ENCODE measurements at regions not wholly inside any gene's neighbourhood (a gene's known extent, or its start where the extent isn't known, plus 50 kb on each side); places are given as distances from the start of the nearest gene placed in this dataset.
"Not testable (repeated sequence)": the region's sequence is repeated elsewhere in the genome, so short reads cannot be mapped to it uniquely, and the experiment has no call there.

DNA sequence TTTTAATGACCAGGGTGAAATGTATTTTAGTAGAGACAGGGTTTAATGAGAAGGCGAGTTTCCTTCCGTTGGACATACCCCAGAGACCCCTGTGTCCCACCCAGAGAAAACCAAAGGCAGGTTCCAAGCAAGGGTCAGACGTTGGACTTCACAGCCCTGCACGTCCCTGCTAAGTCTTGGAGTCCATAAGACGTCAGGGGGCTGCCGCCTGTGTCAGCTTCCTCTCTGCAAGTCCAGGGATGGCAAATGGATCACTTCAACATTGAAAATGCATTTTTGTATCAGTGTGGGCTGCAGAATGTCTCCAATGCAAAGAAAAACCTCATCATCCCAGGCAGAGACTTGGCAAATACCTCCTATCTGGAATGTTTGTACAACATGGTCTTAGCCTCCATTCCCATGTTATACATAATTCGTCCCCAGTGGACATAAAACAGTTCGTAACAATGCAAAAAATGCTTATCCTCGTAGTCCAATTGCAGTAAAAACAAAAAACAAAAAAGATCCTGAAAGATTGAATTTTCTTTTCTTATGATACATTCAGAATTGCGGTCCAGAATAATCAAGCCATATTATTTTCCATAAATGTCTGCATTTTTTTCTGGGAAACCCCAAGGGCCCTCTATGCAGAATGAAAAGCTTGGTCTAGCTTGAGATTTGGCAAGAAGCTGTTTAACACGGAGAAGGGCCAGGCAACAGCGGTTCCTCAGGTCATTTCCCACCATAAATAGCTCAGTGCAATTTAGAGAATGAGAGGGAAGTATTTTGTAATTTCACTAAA is 190.9 kb downstream of the SHOX start:
- TF ChIP-seq, protein P1, sequence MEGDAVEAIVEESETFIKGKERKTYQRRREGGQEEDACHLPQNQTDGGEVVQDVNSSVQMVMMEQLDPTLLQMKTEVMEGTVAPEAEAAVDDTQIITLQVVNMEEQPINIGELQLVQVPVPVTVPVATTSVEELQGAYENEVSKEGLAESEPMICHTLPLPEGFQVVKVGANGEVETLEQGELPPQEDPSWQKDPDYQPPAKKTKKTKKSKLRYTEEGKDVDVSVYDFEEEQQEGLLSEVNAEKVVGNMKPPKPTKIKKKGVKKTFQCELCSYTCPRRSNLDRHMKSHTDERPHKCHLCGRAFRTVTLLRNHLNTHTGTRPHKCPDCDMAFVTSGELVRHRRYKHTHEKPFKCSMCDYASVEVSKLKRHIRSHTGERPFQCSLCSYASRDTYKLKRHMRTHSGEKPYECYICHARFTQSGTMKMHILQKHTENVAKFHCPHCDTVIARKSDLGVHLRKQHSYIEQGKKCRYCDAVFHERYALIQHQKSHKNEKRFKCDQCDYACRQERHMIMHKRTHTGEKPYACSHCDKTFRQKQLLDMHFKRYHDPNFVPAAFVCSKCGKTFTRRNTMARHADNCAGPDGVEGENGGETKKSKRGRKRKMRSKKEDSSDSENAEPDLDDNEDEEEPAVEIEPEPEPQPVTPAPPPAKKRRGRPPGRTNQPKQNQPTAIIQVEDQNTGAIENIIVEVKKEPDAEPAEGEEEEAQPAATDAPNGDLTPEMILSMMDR (IDR thresholded peaks at IDR 0.05) = no peak
- no peaks in the 10 kb centered on the region for H3K4me1 ChIP-seq
- H2AFZ ChIP-seq = no peak overlapping the region
- H3K4me3 ChIP-seq (ENCODE audit: low read depth, low read length) = no peak overlapping the region
- no peak overlapping the region for H3K27ac ChIP-seq
- H3K9ac ChIP-seq = no peak overlapping the region
- H3K9me3 ChIP-seq (ENCODE audit: control insufficient read depth, low read length) = no peaks in the 10 kb centered on the region
- no peaks in the 10 kb centered on the region for H3K36me3 ChIP-seq (ENCODE audit: control insufficient read depth, insufficient read depth, low read length)
- no peak overlapping the region for H3K4me2 ChIP-seq (ENCODE audit: low read length)
- no peaks in the 10 kb centered on the region for H3K27me3 ChIP-seq (ENCODE audit: control insufficient read depth, insufficient read depth, low read length)
- H3K79me2 ChIP-seq = no peaks in the 10 kb centered on the region

DNA sequence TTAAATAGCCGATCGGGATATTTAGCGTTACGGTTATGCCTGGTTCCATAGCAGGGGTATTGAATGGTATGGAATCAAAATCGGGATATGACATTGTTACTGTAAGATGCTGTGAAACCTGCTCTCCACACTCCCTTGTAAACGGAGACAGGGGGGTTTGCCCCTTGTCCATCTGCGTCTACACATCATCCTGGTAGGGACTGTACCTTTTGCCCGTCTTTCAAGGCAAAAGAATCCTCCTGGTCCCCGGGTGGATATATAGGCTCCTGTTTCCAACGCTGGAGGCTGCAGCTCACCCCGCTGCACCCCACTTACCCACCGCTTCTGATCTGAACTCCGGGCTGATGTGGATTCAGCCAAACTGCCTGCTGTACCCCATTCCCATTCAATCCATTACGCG is 189.1 kb downstream of the SHOX start:
- Histone ChIP-seq H2AFZ (no peak overlapping the region), H3K27ac (no peak overlapping the region), H3K9ac (no peak overlapping the region), H3K4me2 (ENCODE audit: low read length) (no peak overlapping the region), H3K79me2 (no peaks in the 10 kb centered on the region), H3K27me3 (ENCODE audit: control insufficient read depth, insufficient read depth, low read length) (no peaks in the 10 kb centered on the region), H3K9me3 (ENCODE audit: control insufficient read depth, low read length) (no peaks in the 10 kb centered on the region), H3K4me1 (no peaks in the 10 kb centered on the region), H3K36me3 (ENCODE audit: control insufficient read depth, insufficient read depth, low read length) (no peaks in the 10 kb centered on the region), H3K4me3 (ENCODE audit: low read depth, low read length) (no peak overlapping the region)
- TF ChIP-seq, protein P1 (IDR thresholded peaks at IDR 0.05) = no peak

DNA sequence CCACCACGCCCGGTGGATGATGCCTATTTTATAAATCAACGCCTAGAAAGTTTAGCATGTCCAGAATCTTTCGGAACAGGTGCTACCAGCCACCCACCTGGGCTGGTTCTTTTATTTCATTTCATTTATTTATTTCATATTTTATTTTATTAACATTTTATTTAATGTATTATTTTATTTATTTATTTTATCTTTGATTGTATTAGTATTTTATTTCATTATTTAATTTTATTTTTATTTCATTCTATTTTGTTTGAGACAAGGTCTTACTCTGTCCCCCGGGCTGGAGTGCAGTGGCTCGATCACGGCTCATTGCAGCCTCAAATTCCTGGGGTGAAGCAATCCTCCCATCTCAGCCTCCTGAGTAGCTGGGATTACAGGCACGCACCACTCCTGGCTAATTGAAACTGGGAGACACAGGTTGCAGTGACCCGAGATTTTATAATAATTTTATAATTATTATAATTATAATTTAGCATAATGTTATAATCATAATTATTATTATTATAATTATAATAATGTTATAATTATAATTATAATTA is 187.2 kb downstream of the SHOX start:
- H3K27me3 ChIP-seq (ENCODE audit: control insufficient read depth, insufficient read depth, low read length) = no peaks in the 10 kb centered on the region
- no peak overlapping the region for H3K27ac ChIP-seq
- no peak overlapping the region for H3K4me2 ChIP-seq (ENCODE audit: low read length)
- no peak overlapping the region for H3K9ac ChIP-seq
- TF ChIP-seq, protein P1 (IDR thresholded peaks at IDR 0.05) = no peak
- no peak overlapping the region for H2AFZ ChIP-seq
- H3K36me3 ChIP-seq (ENCODE audit: control insufficient read depth, insufficient read depth, low read length) = no peaks in the 10 kb centered on the region
- H3K4me3 ChIP-seq (ENCODE audit: low read depth, low read length) = no peak overlapping the region
- H3K4me1 ChIP-seq = no peaks in the 10 kb centered on the region
- H3K79me2 ChIP-seq = no peaks in the 10 kb centered on the region
- H3K9me3 ChIP-seq (ENCODE audit: control insufficient read depth, low read length) = no peaks in the 10 kb centered on the region

DNA sequence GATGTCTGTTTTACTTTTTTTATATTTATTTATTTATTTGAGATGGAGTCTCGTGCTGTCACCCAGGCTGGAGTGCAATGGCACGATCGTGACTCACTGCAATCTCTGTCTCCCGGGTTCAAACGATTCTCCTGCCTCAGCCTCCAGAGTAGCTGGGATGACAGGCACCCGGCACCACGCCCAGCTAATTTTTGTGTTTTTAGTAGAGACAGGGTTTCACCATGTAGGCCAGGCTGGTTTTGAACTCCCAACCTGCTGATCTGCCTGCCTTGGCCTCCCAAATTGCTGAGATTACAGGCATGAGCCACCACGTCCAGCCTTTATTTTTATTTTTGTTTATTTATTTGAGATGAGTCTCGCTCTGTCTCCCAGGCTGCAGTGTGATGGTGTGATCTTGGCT is 186.6 kb downstream of the SHOX start:
- H2AFZ ChIP-seq; H3K4me2 ChIP-seq (ENCODE audit: low read length); H3K27me3 ChIP-seq (ENCODE audit: control insufficient read depth, insufficient read depth, low read length); H3K4me3 ChIP-seq (ENCODE audit: low read depth, low read length); H3K9me3 ChIP-seq (ENCODE audit: control insufficient read depth, low read length); H3K79me2 ChIP-seq; H3K9ac ChIP-seq; H3K27ac ChIP-seq; H3K36me3 ChIP-seq (ENCODE audit: control insufficient read depth, insufficient read depth, low read length); H3K4me1 ChIP-seq: not testable (repeated sequence)

DNA sequence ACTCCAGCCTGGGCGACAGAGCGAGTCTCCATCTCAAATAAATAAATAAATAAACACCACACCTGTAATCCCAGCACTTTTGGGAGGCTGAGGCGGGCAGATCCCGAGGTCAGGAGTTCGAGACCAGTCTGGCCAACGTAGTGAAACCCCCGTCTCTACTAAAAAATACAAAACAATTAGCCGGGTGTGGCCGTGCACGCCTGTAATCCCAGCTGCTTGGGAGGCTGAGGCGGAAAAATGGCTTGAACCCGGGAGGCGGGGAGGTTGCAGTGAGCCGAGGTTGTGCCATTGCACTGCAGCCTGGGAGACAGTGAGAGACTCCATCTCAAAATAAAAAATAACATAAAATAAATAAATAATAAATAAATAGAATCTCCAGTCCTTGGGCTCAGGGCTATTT is 185.8 kb downstream of the SHOX start:
- no peak overlapping the region for H3K9ac ChIP-seq
- H3K36me3 ChIP-seq (ENCODE audit: control insufficient read depth, insufficient read depth, low read length) = no peaks in the 10 kb centered on the region
- no peaks in the 10 kb centered on the region for H3K4me1 ChIP-seq
- H2AFZ ChIP-seq = no peak overlapping the region
- TF ChIP-seq, protein P1 (IDR thresholded peaks at IDR 0.05) = no peak
- no peaks in the 10 kb centered on the region for H3K9me3 ChIP-seq (ENCODE audit: control insufficient read depth, low read length)
- H3K27ac ChIP-seq = no peak overlapping the region
- H3K79me2 ChIP-seq = no peaks in the 10 kb centered on the region
- no peak overlapping the region for H3K4me3 ChIP-seq (ENCODE audit: low read depth, low read length)
- H3K27me3 ChIP-seq (ENCODE audit: control insufficient read depth, insufficient read depth, low read length) = no peaks in the 10 kb centered on the region
- no peak overlapping the region for H3K4me2 ChIP-seq (ENCODE audit: low read length)

All from parathyroid adenoma (tissue), 2 donors.